ENCODE measurements at regions not wholly inside any gene's neighbourhood (a gene's known extent, or its start where the extent isn't known, plus 50 kb on each side); places are given as distances from the start of the nearest gene placed in this dataset.

- no peak for DNase-seq
- Histone ChIP-seq H3K27ac (no peak overlapping the region), H3K4me3 (no peak overlapping the region), H3K9me3 (no peaks in the 10 kb centered on the region), H3K36me3 (no peaks in the 10 kb centered on the region), H3K4me1 (no peaks in the 10 kb centered on the region), H3K27me3 (no peaks in the 10 kb centered on the region)
- TF ChIP-seq CTCF (IDR thresholded peaks at IDR 0.05): no peak
- intact Hi-C loops (cut with DNase I; ENCODE audit: low total_unique reads): no loop called here
These were observed 429.5 kb upstream of the WWC1 start for GRCh38 chr5:167861928-167862426.

GRCh38 chr5:167863883-167864282 is 427.6 kb upstream of the WWC1 start:
- H3K9me3 ChIP-seq: no peaks in the 10 kb centered on the region
- no peaks in the 10 kb centered on the region for H3K4me1 ChIP-seq
- DNase-seq: no peak
- no peaks in the 10 kb centered on the region for H3K36me3 ChIP-seq
- intact Hi-C loops (cut with DNase I; ENCODE audit: low total_unique reads): no loop called here
- H3K4me3 ChIP-seq: no peak overlapping the region
- H3K27ac ChIP-seq: no peak overlapping the region
- H3K27me3 ChIP-seq: no peaks in the 10 kb centered on the region
- TF ChIP-seq CTCF (IDR thresholded peaks at IDR 0.05): no peak

GRCh38 chr5:167864801-167865200 is 426.6 kb upstream of the WWC1 start:
- Histone ChIP-seq H3K4me1 (no peaks in the 10 kb centered on the region), H3K9me3 (no peaks in the 10 kb centered on the region), H3K27me3 (no peaks in the 10 kb centered on the region), H3K4me3 (no peak overlapping the region), H3K27ac (no peak overlapping the region), H3K36me3 (no peaks in the 10 kb centered on the region)
- TF ChIP-seq CTCF (IDR thresholded peaks at IDR 0.05): no peak
- intact Hi-C loops (cut with DNase I; ENCODE audit: low total_unique reads): no loop called here
- DNase-seq: no peak

GRCh38 chr5:167866797-167867196 is 424.6 kb upstream of the WWC1 start:
- intact Hi-C loops (cut with DNase I; ENCODE audit: low total_unique reads): no loop called here
- Histone ChIP-seq H3K27ac (no peak overlapping the region), H3K27me3 (no peaks in the 10 kb centered on the region), H3K9me3 (no peaks in the 10 kb centered on the region), H3K36me3 (no peaks in the 10 kb centered on the region), H3K4me3 (no peak overlapping the region), H3K4me1 (no peaks in the 10 kb centered on the region)
- no peak for TF ChIP-seq CTCF (IDR thresholded peaks at IDR 0.05)
- no peak for DNase-seq

- no peaks in the 10 kb centered on the region for H3K27me3 ChIP-seq
- no peaks in the 10 kb centered on the region for H3K9me3 ChIP-seq
- intact Hi-C loops (cut with DNase I; ENCODE audit: low total_unique reads): no loop called here
- H3K4me1 ChIP-seq: no peaks in the 10 kb centered on the region
- no peaks in the 10 kb centered on the region for H3K36me3 ChIP-seq
- no peak for TF ChIP-seq CTCF (IDR thresholded peaks at IDR 0.05)
- H3K4me3 ChIP-seq: no peak overlapping the region
- DNase-seq: no peak
- H3K27ac ChIP-seq: no peak overlapping the region
These were observed 424.2 kb upstream of the WWC1 start for GRCh38 chr5:167867281-167867680.

- no peak for TF ChIP-seq CTCF (IDR thresholded peaks at IDR 0.05)
- no peaks in the 10 kb centered on the region for H3K9me3 ChIP-seq
- no peaks in the 10 kb centered on the region for H3K27me3 ChIP-seq
- H3K36me3 ChIP-seq: no peaks in the 10 kb centered on the region
- no peaks in the 10 kb centered on the region for H3K4me1 ChIP-seq
- intact Hi-C loops (cut with DNase I; ENCODE audit: low total_unique reads): no loop called here
- no peak overlapping the region for H3K4me3 ChIP-seq
- no peak for DNase-seq
- no peak overlapping the region for H3K27ac ChIP-seq
These were observed 422.3 kb upstream of the WWC1 start for GRCh38 chr5:167869125-167869524.

Measured in tibial artery (tissue), 4 donors.